ENCODE measurements at regions not wholly inside any gene's neighbourhood (a gene's known extent, or its start where the extent isn't known, plus 50 kb on each side); places are given as distances from the start of the nearest gene placed in this dataset.

- dilution Hi-C loops (cut with MboI; ENCODE audit: extremely low pct_ligation_motif_present, low sequenced_read_pairs): no loop called here
- ChIA-PET CTCF (no interaction called here), POLR2A (no interaction called here)
- Histone ChIP-seq H3K4me1 (ENCODE audit: control insufficient read depth, extremely low read depth, insufficient read depth, low read length) (no peaks in the 10 kb centered on the region), H3K36me3 (ENCODE audit: control insufficient read depth in 2 of 2, extremely low read depth in 1 of 2, insufficient read depth in 2 of 2, low read length in 2 of 2) (no peaks in the 10 kb centered on the region), H4K20me1 (replicated peaks; ENCODE audit: control insufficient read depth, extremely low read depth, insufficient read depth, low read length) (no peaks in the 10 kb centered on the region), H3K27me3 (ENCODE audit: control insufficient read depth in 2 of 2, insufficient read depth in 2 of 2, low read length in 2 of 2) (no peaks in the 10 kb centered on the region), H3K27ac (ENCODE audit: insufficient read depth, low read depth, low read length) (no peak overlapping the region), H3K4me2 (ENCODE audit: insufficient read depth, low read length) (no peak overlapping the region), H3K9me3 (replicated peaks; ENCODE audit: control insufficient read depth, insufficient read depth, low read length) (no peaks in the 10 kb centered on the region), H3K9ac (replicated peaks; ENCODE audit: extremely low read depth, insufficient read depth, low read length) (no peak overlapping the region), H2AFZ (ENCODE audit: low read depth, low read length) (no peak overlapping the region), H3K9me1 (replicated peaks; ENCODE audit: control insufficient read depth, extremely low read depth, insufficient read depth, low read length) (no peaks in the 10 kb centered on the region), H3K79me2 (ENCODE audit: control insufficient read depth, insufficient read depth, low read length) (no peaks in the 10 kb centered on the region), H3K4me3 (replicated peaks in 1 of 3; ENCODE audit: insufficient read depth in 1 of 3, low read depth in 1 of 3, low read length in 3 of 3) (no peak overlapping the region)
- FAIRE-seq (no peak), DNase-seq (ENCODE audit: low read depth, low spot score) (no peak)
- TF ChIP-seq, protein P1, sequence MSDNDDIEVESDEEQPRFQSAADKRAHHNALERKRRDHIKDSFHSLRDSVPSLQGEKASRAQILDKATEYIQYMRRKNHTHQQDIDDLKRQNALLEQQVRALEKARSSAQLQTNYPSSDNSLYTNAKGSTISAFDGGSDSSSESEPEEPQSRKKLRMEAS (IDR thresholded peaks at IDR 0.05; ENCODE audit: insufficient read depth, insufficient read length): no peak
- no peak for TF ChIP-seq JUN (IDR thresholded peaks at IDR 0.05; ENCODE audit: borderline replicate concordance, insufficient read depth, insufficient read length, low read depth)
- TF ChIP-seq EZH2 (IDR thresholded peaks at IDR 0.05; ENCODE audit: borderline replicate concordance, low read depth, low read length, severe bottlenecking): no peak
- no peak for TF ChIP-seq FOS (IDR thresholded peaks at IDR 0.05; ENCODE audit: borderline replicate concordance, insufficient read depth, low read length)
- TF ChIP-seq GATA2 (IDR thresholded peaks at IDR 0.05; ENCODE audit: insufficient read depth, insufficient read length, low read depth, low read length): no peak
- TF ChIP-seq POLR2A (IDR thresholded peaks at IDR 0.05; ENCODE audit: low read depth, low read length): no peak
- TF ChIP-seq MYC (IDR thresholded peaks at IDR 0.05; ENCODE audit: low read depth, low read length): no peak
- no peak for TF ChIP-seq POLR2AphosphoS5 (IDR thresholded peaks at IDR 0.05; ENCODE audit: insufficient read depth, low read depth, low read length)
- no peak for TF ChIP-seq CTCF (IDR thresholded peaks at IDR 0.05; ENCODE audit: extremely low read depth in 1 of 2, insufficient read depth in 1 of 2, low read depth in 1 of 2, low read length in 2 of 2)
- BruUV-seq (replicated peaks): no TSS peak
- intact Hi-C loops (cut with micrococcal nuclease): no loop called here
Measured at GRCh38 chr3:178283561-178283960, 252.7 kb upstream of the KCNMB2 start.
